GM21367 (cell line): ENCODE measurements at regions not wholly inside any gene's neighbourhood (a gene's known extent, or its start where the extent isn't known, plus 50 kb on each side); places are given as distances from the start of the nearest gene placed in this dataset.
"Not testable (repeated sequence)": the region's sequence is repeated elsewhere in the genome, so short reads cannot be mapped to it uniquely, and the experiment has no call there.

ENCODE experiments used
- ATAC-seq: cut with Tn5 transposase; IDR thresholded peaks from one replicate; pipeline ENCODE4 v1.9.1; 2021; ENCODE audit not compliant: unreplicated experiment

GRCh38 chr3:110846971-110847370 is 224.6 kb upstream of the NECTIN3 start:
- no peak for ATAC-seq

GRCh38 chr3:110849064-110849463 is 222.6 kb upstream of the NECTIN3 start:
- no peak for ATAC-seq

- ATAC-seq = no peak
Observed at GRCh38 chr3:110851736-110852135, 219.9 kb upstream of the NECTIN3 start.

GRCh38 chr3:110855207-110855606 is 216.4 kb upstream of the NECTIN3 start:
- no peak for ATAC-seq

- ATAC-seq = no peak
Observed at GRCh38 chr3:110856916-110857315, 214.7 kb upstream of the NECTIN3 start.

- ATAC-seq = no peak
Observed at GRCh38 chr3:110858549-110858948, 213.1 kb upstream of the NECTIN3 start.

GRCh38 chr3:110859336-110859735 is 212.3 kb upstream of the NECTIN3 start:
- no peak for ATAC-seq

GRCh38 chr3:110859993-110860392 is 211.6 kb upstream of the NECTIN3 start:
- no peak for ATAC-seq

GRCh38 chr3:110865934-110866333 is 205.7 kb upstream of the NECTIN3 start:
- no peak for ATAC-seq

- ATAC-seq = no peak
Observed at GRCh38 chr3:110868106-110868505, 203.5 kb upstream of the NECTIN3 start.

GRCh38 chr3:110869736-110870135 is 201.9 kb upstream of the NECTIN3 start:
- ATAC-seq = no peak

- ATAC-seq = no peak
Observed at GRCh38 chr3:110871869-110872268, 199.7 kb upstream of the NECTIN3 start.

- ATAC-seq = no peak
Observed at GRCh38 chr3:110878692-110879091, 192.9 kb upstream of the NECTIN3 start.

- peak; percentile 69 for ATAC-seq
Observed at GRCh38 chr3:110881069-110881468, 190.5 kb upstream of the NECTIN3 start.

- ATAC-seq = no peak
Observed at GRCh38 chr3:110886222-110886893, 185.3 kb upstream of the NECTIN3 start.

GRCh38 chr3:110887176-110887575 is 184.4 kb upstream of the NECTIN3 start:
- no peak for ATAC-seq

- ATAC-seq = not testable (repeated sequence)
Observed at GRCh38 chr3:110888625-110889375, 182.8 kb upstream of the NECTIN3 start.

- ATAC-seq = not testable (repeated sequence)
Observed at GRCh38 chr3:110889376-110889699, 182.3 kb upstream of the NECTIN3 start.

- ATAC-seq = no peak
Observed at GRCh38 chr3:110894574-110894973, 177.0 kb upstream of the NECTIN3 start.

- no peak for ATAC-seq
Observed at GRCh38 chr3:110895054-110895453, 176.6 kb upstream of the NECTIN3 start.

- no peak for ATAC-seq
Observed at GRCh38 chr3:110897046-110897445, 174.6 kb upstream of the NECTIN3 start.

- ATAC-seq = no peak
Observed at GRCh38 chr3:110900576-110900975, 171.0 kb upstream of the NECTIN3 start.

GRCh38 chr3:110901536-110901935 is 170.1 kb upstream of the NECTIN3 start:
- ATAC-seq = no peak
